Esophagus squamous epithelium (tissue), 5 donors: ENCODE measurements at regions not wholly inside any gene's neighbourhood (a gene's known extent, or its start where the extent isn't known, plus 50 kb on each side); places are given as distances from the start of the nearest gene placed in this dataset.

ENCODE experiments used
- DNase-seq: peaks from one replicate; lab custom pipeline; 2025; lab: John Stamatoyannopoulos, UW
- H3K27ac ChIP-seq, 4 donors: fragments of 200-600 bp; sonication (generic); one replicate each; pipeline ENCODE4 v1.5.1; 2016 to 2019; ENCODE audit warnings: mild to moderate bottlenecking in 1 of 4
- H3K27me3 ChIP-seq, 4 donors: fragments of 200-600 bp; sonication (generic); 1 replicate in 3 of 4; 2 replicates in 1 of 4; pipeline versions ENCODE4 v1.5.1 to v1.6.0; 2017 to 2021; ENCODE audit warnings: antibody characterized with exemption in 1 of 4
- H3K36me3 ChIP-seq, 3 donors: fragments of 200-600 bp; sonication (generic); one replicate each; pipeline ENCODE4 v1.5.1; 2016 to 2019
- H3K4me1 ChIP-seq, 3 donors: fragments of 200-600 bp; sonication (generic); one replicate each; pipeline ENCODE4 v1.5.1; 2017 to 2019
- H3K4me3 ChIP-seq, 4 donors: fragments of 200-600 bp; sonication (generic); 1 replicate in 3 of 4; 2 replicates in 1 of 4; pipeline ENCODE4 v1.5.1; 2016 to 2019; ENCODE audit warnings: mild to moderate bottlenecking in 2 of 4, moderate library complexity in 1 of 4
- H3K9me3 ChIP-seq, 3 donors: fragments of 200-600 bp; sonication (generic); one replicate each; pipeline ENCODE4 v1.5.1; 2016 to 2019
- CTCF ChIP-seq, 6 experiments: fragments of 450-650 bp in 4 of 6; fragments of 200-600 bp in 2 of 6; sonication (generic) in 2 of 6; IDR thresholded peaks; one replicate each; pipeline ENCODE4 v1.5.1; 2016 to 2019; ENCODE audit warnings: antibody characterized with exemption in 6 of 6, mild to moderate bottlenecking in 4 of 6, moderate library complexity in 4 of 6
- POLR2A ChIP-seq, 4 donors: fragments of 450-650 bp; IDR thresholded peaks; one replicate each; pipeline ENCODE4 v1.6.1; 2017; ENCODE audit warnings: antibody characterized with exemption in 4 of 4, mild to moderate bottlenecking in 4 of 4, moderate library complexity in 3 of 4
- WGBS, 2 donors: methylation state at CpG; one replicate each; pipeline ENCODE4 v1.1.5; 2018; 5-methylcytosine and 5-hydroxymethylcytosine counted together
- intact Hi-C: fragments of 100-400 bp; cut with DNase I; formaldehyde crosslinking; loops from one replicate; pipeline ENCODE4 v1.15.0; 2022
- donor health status: DM: yes; HTN: yes; CAD: no.

GRCh38 chr6:14326774-14327173 lies 209.2 kb downstream of the CD83 start:
- Histone ChIP-seq H3K9me3 (no peaks in the 10 kb centered on the region), H3K4me1 (no peaks in the 10 kb centered on the region), H3K36me3 (no peaks in the 10 kb centered on the region), H3K27me3 (no peaks in the 10 kb centered on the region), H3K4me3 (no peak overlapping the region), H3K27ac (no peak overlapping the region)
- DNase-seq: no peak
- intact Hi-C loops: no loop called here
- TF ChIP-seq POLR2A (IDR thresholded peaks at IDR 0.05) (no peak), CTCF (IDR thresholded peaks at IDR 0.05) (no peak)
- WGBS, 2 donors: 84 to 94% methylated on average over 2 of the region's 2 CpGs

GRCh38 chr6:14328163-14328562 lies 210.6 kb downstream of the CD83 start:
- intact Hi-C loops: no loop called here
- TF ChIP-seq CTCF (IDR thresholded peaks at IDR 0.05) (no peak), POLR2A (IDR thresholded peaks at IDR 0.05) (no peak)
- H3K9me3 ChIP-seq: no peaks in the 10 kb centered on the region
- H3K36me3 ChIP-seq: no peaks in the 10 kb centered on the region
- H3K27me3 ChIP-seq: no peaks in the 10 kb centered on the region
- DNase-seq: no peak
- WGBS, 2 donors: 85 to 87% methylated on average over 9 of the region's 9 CpGs
- H3K4me3 ChIP-seq: no peak overlapping the region
- H3K4me1 ChIP-seq: no peaks in the 10 kb centered on the region
- H3K27ac ChIP-seq: no peak overlapping the region

- no peak for TF ChIP-seq POLR2A (IDR thresholded peaks at IDR 0.05)
- no peak for TF ChIP-seq CTCF (IDR thresholded peaks at IDR 0.05)
- DNase-seq: no peak
- no peak overlapping the region for H3K4me3 ChIP-seq
- WGBS, 2 donors: 67 to 71% methylated on average over 5 of the region's 5 CpGs
- no peak overlapping the region for H3K27ac ChIP-seq
- intact Hi-C loops: no loop called here
- H3K9me3 ChIP-seq: no peaks in the 10 kb centered on the region
- H3K27me3 ChIP-seq: no peaks in the 10 kb centered on the region
- H3K36me3 ChIP-seq: no peaks in the 10 kb centered on the region
- no peaks in the 10 kb centered on the region for H3K4me1 ChIP-seq
Observed at GRCh38 chr6:14333556-14334305, 216.2 kb downstream of the CD83 start.

GRCh38 chr6:14335071-14335470 lies 217.5 kb downstream of the CD83 start:
- TF ChIP-seq POLR2A (IDR thresholded peaks at IDR 0.05): no peak
- TF ChIP-seq CTCF (IDR thresholded peaks at IDR 0.05): no peak
- no peaks in the 10 kb centered on the region for H3K9me3 ChIP-seq
- H3K27me3 ChIP-seq: no peaks in the 10 kb centered on the region
- no peaks in the 10 kb centered on the region for H3K4me1 ChIP-seq
- no peaks in the 10 kb centered on the region for H3K36me3 ChIP-seq
- WGBS, 2 donors: 59 to 82% methylated on average over 2 of the region's 2 CpGs
- no peak overlapping the region for H3K4me3 ChIP-seq
- no peak overlapping the region for H3K27ac ChIP-seq
- intact Hi-C loops: no loop called here
- DNase-seq: no peak

GRCh38 chr6:14337152-14337551 lies 219.6 kb downstream of the CD83 start:
- intact Hi-C loops: no loop called here
- no peak for DNase-seq
- 75 to 86% methylated on average over 3 of the region's 3 CpGs for WGBS, 2 donors

More at GRCh38 chr6:14337152-14337551, 219.6 kb downstream of the CD83 start:
- TF ChIP-seq CTCF (IDR thresholded peaks at IDR 0.05): no peak
- no peak for TF ChIP-seq POLR2A (IDR thresholded peaks at IDR 0.05)
- no peaks in the 10 kb centered on the region for H3K36me3 ChIP-seq
- H3K4me1 ChIP-seq: no peaks in the 10 kb centered on the region
- H3K27me3 ChIP-seq: no peaks in the 10 kb centered on the region
- no peak overlapping the region for H3K4me3 ChIP-seq
- H3K9me3 ChIP-seq: no peaks in the 10 kb centered on the region
- H3K27ac ChIP-seq: no peak overlapping the region
